CD4-positive, alpha-beta T cell (primary cell): ENCODE measurements at regions not wholly inside any gene's neighbourhood (a gene's known extent, or its start where the extent isn't known, plus 50 kb on each side); places are given as distances from the start of the nearest gene placed in this dataset.
"Not testable (repeated sequence)": the region's sequence is repeated elsewhere in the genome, so short reads cannot be mapped to it uniquely, and the experiment has no call there.

ENCODE experiments used
- ATAC-seq: fragments of 200-7000 bp; cut with Tn5 transposase; one replicate; pipeline ENCODE4 v1.10.0; 2022; ENCODE audit warnings: mild to moderate bottlenecking; ENCODE audit not compliant: poor library complexity
- CTCF ChIA-PET: fragments of 350-600 bp; sonication (Branson Sonifier 250); formaldehyde crosslinking; loops from one replicate; lab custom pipeline; 2021; ENCODE audit warnings: antibody characterized with exemption, inconsistent platforms; lab: Charles Lee
- POLR2A ChIA-PET: fragments of 350-600 bp; sonication (Branson Sonifier 250); formaldehyde crosslinking; loops from one replicate; lab custom pipeline; 2021; ENCODE audit warnings: antibody characterized with exemption, inconsistent platforms; lab: Charles Lee
- DNase-seq, 14 experiments: peaks; one replicate each; pipeline ENCODE4 v3.0.0-alpha.2; 2013 to 2020; ENCODE audit warnings: mixed read lengths in 2 of 14
- H3K27ac ChIP-seq, 2 donors: one replicate each; pipeline versions ENCODE4 v1.5.1 to v1.7.0; 2013; ENCODE audit warnings: low read length in 2 of 2, low read depth in 1 of 2, mild to moderate bottlenecking in 1 of 2
- H3K27me3 ChIP-seq, 2 experiments: 1 replicate in 1 of 2; 2 replicates in 1 of 2; pipeline versions ENCODE4 v1.6.1 to v1.7.0; 2013; ENCODE audit warnings: low read length in 2 of 2, control low read depth in 1 of 2, mild to moderate bottlenecking in 1 of 2, moderate library complexity in 1 of 2; ENCODE audit not compliant: insufficient read depth in 2 of 2, control insufficient read depth in 1 of 2
- H3K36me3 ChIP-seq: one replicate; pipeline ENCODE4 v1.6.1; 2013; ENCODE audit warnings: low read length, control low read depth; ENCODE audit not compliant: insufficient read depth
- H3K4me1 ChIP-seq: one replicate; pipeline ENCODE4 v1.6.1; 2013; ENCODE audit warnings: low read length, control low read depth; ENCODE audit not compliant: insufficient read depth
- H3K4me3 ChIP-seq: one replicate; pipeline ENCODE4 v1.5.1; 2013; ENCODE audit warnings: mild to moderate bottlenecking, low read length, moderate library complexity
- H3K9me3 ChIP-seq, 2 experiments: 1 replicate in 1 of 2; 2 replicates in 1 of 2; pipeline versions ENCODE4 v1.6.1 to v1.7.0; 2013; ENCODE audit warnings: low read length in 2 of 2, mild to moderate bottlenecking in 2 of 2, control low read depth in 1 of 2, moderate library complexity in 1 of 2; ENCODE audit not compliant: control insufficient read depth in 1 of 2, insufficient read depth in 1 of 2
- H3K27ac Mint-ChIP-seq: one replicate; pipeline ENCODE4 v1.8.0; 2020; ENCODE audit warnings: mixed read lengths
- H3K27me3 Mint-ChIP-seq: one replicate; pipeline ENCODE4 v1.8.0; 2021; ENCODE audit warnings: mixed read lengths
- H3K36me3 Mint-ChIP-seq: one replicate; pipeline ENCODE4 v1.8.0; 2021; ENCODE audit warnings: low read depth, mixed read lengths
- H3K4me1 Mint-ChIP-seq: one replicate; pipeline ENCODE4 v1.8.0; 2021; ENCODE audit warnings: low read depth, mixed read lengths
- H3K4me3 Mint-ChIP-seq: one replicate; pipeline ENCODE4 v1.8.0; 2020; ENCODE audit warnings: mild to moderate bottlenecking, mixed read lengths
- H3K9me3 Mint-ChIP-seq: one replicate; pipeline ENCODE4 v1.8.0; 2020; ENCODE audit warnings: mixed read lengths
- CTCF ChIP-seq: fragments of 200-600 bp; IDR thresholded peaks from one replicate; pipeline ENCODE4 v1.8.0; 2022; ENCODE audit warnings: antibody characterized with exemption, mild to moderate bottlenecking
- intact Hi-C, 2 experiments: fragments of 100-400 bp; cut with DNase I in 1 of 2; cut with micrococcal nuclease in 1 of 2; formaldehyde crosslinking; loops; one replicate each; pipeline versions ENCODE4 v1.15.1 to v1.9.0; 2023 to 2025; cut with DNase I, micrococcal nuclease

GRCh38 chr1:194419721-194420120 is 1233.3 kb upstream of the B3GALT2 start:
- Mint-ChIP-seq H3K4me1 (no peaks in the 10 kb centered on the region), H3K27me3 (peaks cover 4% of the 10 kb centered on the region), H3K27ac (no peak overlapping the region), H3K9me3 (peaks cover 3% of the 10 kb centered on the region), H3K36me3 (no peaks in the 10 kb centered on the region), H3K4me3 (no peak overlapping the region)
- peaks cover 0 to 11% of the 10 kb centered on the region in 2 experiments for H3K9me3 ChIP-seq
- POLR2A ChIA-PET, result no interaction called here
- H3K4me3 ChIP-seq, result no peak overlapping the region
- ATAC-seq (no peak), DNase-seq (no peak)
- CTCF ChIA-PET, result no interaction called here
- H3K36me3 ChIP-seq, result no peaks in the 10 kb centered on the region
- H3K27me3 ChIP-seq, result no peaks in the 10 kb centered on the region
- TF ChIP-seq CTCF, result no peak
- intact Hi-C loops, result no loop called here
- H3K27ac ChIP-seq, result no peak overlapping the region
- H3K4me1 ChIP-seq, result no peaks in the 10 kb centered on the region

- Histone ChIP-seq H3K9me3 (no peaks in the 10 kb centered on the region), H3K27ac (no peak overlapping the region), H3K4me1 (no peaks in the 10 kb centered on the region), H3K4me3 (no peak overlapping the region), H3K27me3 (no peaks in the 10 kb centered on the region), H3K36me3 (no peaks in the 10 kb centered on the region)
- no peak for DNase-seq
- ChIA-PET CTCF (no interaction called here), POLR2A (no interaction called here)
- TF ChIP-seq CTCF, result no peak
- no peak for ATAC-seq
- H3K9me3 Mint-ChIP-seq, result no peaks in the 10 kb centered on the region
- no peaks in the 10 kb centered on the region for H3K4me1 Mint-ChIP-seq
- intact Hi-C loops, result no loop called here
- no peak overlapping the region for H3K4me3 Mint-ChIP-seq
- peaks cover 2% of the 10 kb centered on the region for H3K27me3 Mint-ChIP-seq
- H3K27ac Mint-ChIP-seq, result no peak overlapping the region
- no peaks in the 10 kb centered on the region for H3K36me3 Mint-ChIP-seq
These were observed 1224.3 kb upstream of the B3GALT2 start for GRCh38 chr1:194410756-194411155.

- H3K9me3 ChIP-seq, H3K27me3 Mint-ChIP-seq, H3K9me3 Mint-ChIP-seq, CTCF ChIA-PET, H3K36me3 ChIP-seq, H3K4me1 Mint-ChIP-seq, H3K27ac ChIP-seq, H3K4me3 Mint-ChIP-seq, ATAC-seq, H3K36me3 Mint-ChIP-seq, H3K4me1 ChIP-seq, POLR2A ChIA-PET, H3K27me3 ChIP-seq, H3K4me3 ChIP-seq, intact Hi-C loops, DNase-seq, H3K27ac Mint-ChIP-seq: not testable (repeated sequence)
These were observed 1220.8 kb upstream of the B3GALT2 start for GRCh38 chr1:194407238-194407637.

GRCh38 chr1:194394676-194395075 is 1208.3 kb upstream of the B3GALT2 start:
- no peaks in the 10 kb centered on the region for H3K36me3 ChIP-seq
- H3K4me3 ChIP-seq, result no peak overlapping the region
- H3K27me3 ChIP-seq, result no peaks in the 10 kb centered on the region
- TF ChIP-seq CTCF, result no peak
- Mint-ChIP-seq H3K4me1 (no peaks in the 10 kb centered on the region), H3K27ac (no peak overlapping the region), H3K9me3 (no peaks in the 10 kb centered on the region), H3K4me3 (no peak overlapping the region), H3K27me3 (no peaks in the 10 kb centered on the region), H3K36me3 (no peaks in the 10 kb centered on the region)
- ATAC-seq (no peak), DNase-seq (no peak)
- ChIA-PET CTCF (no interaction called here), POLR2A (no interaction called here)
- H3K27ac ChIP-seq, result no peak overlapping the region
- no peaks in the 10 kb centered on the region for H3K9me3 ChIP-seq
- intact Hi-C loops, result no loop called here
- no peaks in the 10 kb centered on the region for H3K4me1 ChIP-seq
